BLaER1 (cell line): ENCODE measurements at regions not wholly inside any gene's neighbourhood (a gene's known extent, or its start where the extent isn't known, plus 50 kb on each side); places are given as distances from the start of the nearest gene placed in this dataset.
A peak's percentile ranks its signal among the peaks of the same experiment; 100 is the strongest.

Experiments used
- H3K27ac ChIP-seq: shearing (Covaris generic); formaldehyde crosslinking; 2 replicates; pipeline ENCODE4 v1.8.1; 2022
- H3K27me3 ChIP-seq: shearing (Covaris generic); formaldehyde crosslinking; 2 replicates; pipeline ENCODE4 v1.8.1; 2022
- H3K36me3 ChIP-seq: shearing (Covaris generic); formaldehyde crosslinking; 2 replicates; pipeline ENCODE4 v1.8.1; 2022
- H3K4me1 ChIP-seq: shearing (Covaris generic); formaldehyde crosslinking; 2 replicates; pipeline ENCODE4 v1.8.1; 2022
- H3K4me2 ChIP-seq: shearing (Covaris generic); formaldehyde crosslinking; 2 replicates; pipeline ENCODE4 v1.8.1; 2022
- H3K4me3 ChIP-seq: shearing (Covaris generic); formaldehyde crosslinking; 2 replicates; pipeline ENCODE4 v1.8.1; 2022
- H3K9ac ChIP-seq: shearing (Covaris generic); formaldehyde crosslinking; 2 replicates; pipeline ENCODE4 v1.8.1; 2022
- H3K9me3 ChIP-seq: shearing (Covaris generic); formaldehyde crosslinking; 2 replicates; pipeline ENCODE4 v1.8.1; 2022
- H4K20me1 ChIP-seq: shearing (Covaris generic); formaldehyde crosslinking; 2 replicates; pipeline ENCODE4 v1.8.1; 2022
- Cebpa-rat ChIP-seq: shearing (Covaris generic); IDR thresholded peaks from 2 replicates; pipeline ENCODE4 v1.8.1; 2022

DNA sequence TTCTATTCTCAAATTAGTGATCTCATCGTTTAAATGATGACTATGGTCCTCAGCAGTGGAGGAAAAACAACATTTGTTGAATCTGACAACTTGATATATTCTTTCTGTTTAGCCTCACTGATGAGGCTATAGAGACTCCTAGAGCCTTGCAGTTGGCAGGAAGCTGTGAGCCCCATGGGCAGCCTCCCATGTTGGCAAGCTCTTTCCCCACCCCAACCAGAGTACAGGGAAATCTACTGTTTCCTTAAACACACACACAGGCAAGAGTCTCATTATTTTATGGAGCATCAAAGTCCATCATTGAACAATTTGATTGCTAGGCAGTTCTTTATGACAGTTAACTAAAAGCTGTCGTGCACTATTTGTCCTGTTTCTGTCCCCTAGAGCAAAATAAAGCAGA is 498.2 kb upstream of the CITED2 start:
- no peaks in the 10 kb centered on the region for H4K20me1 ChIP-seq
- no peaks in the 10 kb centered on the region for H3K9me3 ChIP-seq
- no peak overlapping the region for H3K9ac ChIP-seq
- H3K27me3 ChIP-seq = no peaks in the 10 kb centered on the region
- no peak overlapping the region for H3K4me2 ChIP-seq
- TF ChIP-seq Cebpa-rat = no peak
- no peak overlapping the region for H3K27ac ChIP-seq
- H3K4me1 ChIP-seq = no peaks in the 10 kb centered on the region
- H3K4me3 ChIP-seq = no peak overlapping the region
- H3K36me3 ChIP-seq = no peaks in the 10 kb centered on the region

GRCh38 chr6:139871803-139872510 is 497.5 kb upstream of the CITED2 start:
- no peak overlapping the region for H3K4me3 ChIP-seq
- H4K20me1 ChIP-seq = no peaks in the 10 kb centered on the region
- no peaks in the 10 kb centered on the region for H3K27me3 ChIP-seq
- no peak overlapping the region for H3K4me2 ChIP-seq
- no peak overlapping the region for H3K27ac ChIP-seq
- no peak for TF ChIP-seq Cebpa-rat
- no peaks in the 10 kb centered on the region for H3K4me1 ChIP-seq
- no peak overlapping the region for H3K9ac ChIP-seq
- no peaks in the 10 kb centered on the region for H3K36me3 ChIP-seq
- H3K9me3 ChIP-seq = no peaks in the 10 kb centered on the region

DNA sequence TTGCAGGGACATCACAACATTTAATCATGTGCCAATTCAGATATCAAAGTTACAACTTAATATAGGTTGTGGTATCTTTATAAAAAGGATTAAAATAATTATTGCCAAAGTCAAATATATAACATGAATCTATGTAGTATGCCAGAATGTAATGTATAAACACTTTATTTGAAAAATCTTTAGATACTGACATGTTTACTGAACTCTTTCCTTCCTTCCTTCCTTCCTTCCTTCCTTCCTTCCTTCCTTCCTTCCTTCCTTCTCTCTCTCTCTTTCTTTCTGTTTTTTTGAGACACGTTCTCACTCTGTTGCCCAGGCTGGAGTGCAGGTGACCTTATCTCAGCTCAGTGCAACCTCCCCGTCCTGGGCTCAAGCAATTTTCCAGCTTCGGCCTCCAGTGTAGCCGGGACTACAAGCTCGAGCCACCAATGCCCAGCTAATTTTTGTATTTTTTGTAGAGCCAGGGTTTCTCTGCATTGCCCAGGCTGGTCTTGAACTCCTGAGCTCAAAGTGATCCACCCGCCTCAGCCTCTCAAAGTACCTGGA is 496.8 kb upstream of the CITED2 start:
- no peak overlapping the region for H3K4me3 ChIP-seq
- no peak overlapping the region for H3K9ac ChIP-seq
- no peak overlapping the region for H3K27ac ChIP-seq
- H3K4me2 ChIP-seq = no peak overlapping the region
- no peak for TF ChIP-seq Cebpa-rat
- H3K36me3 ChIP-seq = no peaks in the 10 kb centered on the region
- H3K27me3 ChIP-seq = no peaks in the 10 kb centered on the region
- H3K4me1 ChIP-seq = no peaks in the 10 kb centered on the region
- H4K20me1 ChIP-seq = no peaks in the 10 kb centered on the region
- H3K9me3 ChIP-seq = no peaks in the 10 kb centered on the region

GRCh38 chr6:139868576-139868975 is 494.1 kb upstream of the CITED2 start:
- no peaks in the 10 kb centered on the region for H4K20me1 ChIP-seq
- TF ChIP-seq Cebpa-rat = no peak
- H3K9me3 ChIP-seq = no peaks in the 10 kb centered on the region
- no peak overlapping the region for H3K4me2 ChIP-seq
- no peak overlapping the region for H3K27ac ChIP-seq
- no peak overlapping the region for H3K9ac ChIP-seq
- no peak overlapping the region for H3K4me3 ChIP-seq
- H3K36me3 ChIP-seq = no peaks in the 10 kb centered on the region
- no peaks in the 10 kb centered on the region for H3K4me1 ChIP-seq
- H3K27me3 ChIP-seq = no peaks in the 10 kb centered on the region

GRCh38 chr6:139863964-139864363 is 489.5 kb upstream of the CITED2 start:
- no peaks in the 10 kb centered on the region for H3K4me1 ChIP-seq
- no peaks in the 10 kb centered on the region for H3K27me3 ChIP-seq
- TF ChIP-seq Cebpa-rat = no peak
- H3K4me2 ChIP-seq = no peak overlapping the region
- H3K27ac ChIP-seq = no peak overlapping the region
- H3K36me3 ChIP-seq = no peaks in the 10 kb centered on the region
- no peaks in the 10 kb centered on the region for H4K20me1 ChIP-seq
- no peak overlapping the region for H3K9ac ChIP-seq
- H3K9me3 ChIP-seq = no peaks in the 10 kb centered on the region
- H3K4me3 ChIP-seq = no peak overlapping the region

GRCh38 chr6:139863346-139863745 is 488.9 kb upstream of the CITED2 start:
- Histone ChIP-seq H3K27me3 (no peaks in the 10 kb centered on the region), H3K4me3 (no peak overlapping the region), H3K4me1 (no peaks in the 10 kb centered on the region), H3K4me2 (no peak overlapping the region), H3K9ac (no peak overlapping the region), H4K20me1 (no peaks in the 10 kb centered on the region), H3K9me3 (no peaks in the 10 kb centered on the region), H3K27ac (no peak overlapping the region), H3K36me3 (no peaks in the 10 kb centered on the region)
- TF ChIP-seq Cebpa-rat = no peak

GRCh38 chr6:139862311-139862710 is 487.9 kb upstream of the CITED2 start:
- H3K9ac ChIP-seq = no peak overlapping the region
- H3K4me1 ChIP-seq = no peaks in the 10 kb centered on the region
- H3K4me3 ChIP-seq = no peak overlapping the region
- H3K9me3 ChIP-seq = no peaks in the 10 kb centered on the region
- no peaks in the 10 kb centered on the region for H3K27me3 ChIP-seq
- H4K20me1 ChIP-seq = no peaks in the 10 kb centered on the region
- H3K4me2 ChIP-seq = no peak overlapping the region
- H3K36me3 ChIP-seq = no peaks in the 10 kb centered on the region
- peak; percentile 53; the same call in 1 of the 2 replicates for TF ChIP-seq Cebpa-rat
- H3K27ac ChIP-seq = no peak overlapping the region

GRCh38 chr6:139860203-139860602 is 485.8 kb upstream of the CITED2 start:
- H3K4me3 ChIP-seq = no peak overlapping the region

DNA sequence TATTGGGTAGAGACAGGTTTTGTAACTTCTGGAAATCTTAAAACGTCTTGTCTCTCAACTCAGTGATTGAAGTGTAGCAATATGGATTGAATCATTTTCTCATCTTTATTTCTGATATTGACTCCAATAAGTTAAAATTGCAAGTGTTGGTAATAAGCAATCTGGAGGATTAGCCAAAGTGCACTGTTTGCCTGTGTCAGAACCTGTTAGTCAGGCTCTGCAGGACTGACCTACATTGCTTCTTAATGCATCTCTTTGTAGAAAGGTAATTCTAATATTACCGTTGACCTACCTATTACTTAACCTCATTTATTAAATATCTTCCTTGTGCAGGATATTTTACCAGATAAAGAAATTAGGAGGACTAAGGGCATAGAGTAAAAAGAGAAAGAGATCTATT is 484.0 kb upstream of the CITED2 start:
- Histone ChIP-seq H3K9ac (no peak overlapping the region), H3K9me3 (no peaks in the 10 kb centered on the region), H3K4me1 (no peaks in the 10 kb centered on the region), H4K20me1 (no peaks in the 10 kb centered on the region), H3K27me3 (no peaks in the 10 kb centered on the region), H3K4me3 (no peak overlapping the region), H3K36me3 (no peaks in the 10 kb centered on the region), H3K4me2 (no peak overlapping the region), H3K27ac (no peak overlapping the region)
- TF ChIP-seq Cebpa-rat = no peak

More at GRCh38 chr6:139860203-139860602, 485.8 kb upstream of the CITED2 start:
- no peak overlapping the region for H3K27ac ChIP-seq
- H3K9me3 ChIP-seq = no peaks in the 10 kb centered on the region
- no peaks in the 10 kb centered on the region for H3K4me1 ChIP-seq
- H3K9ac ChIP-seq = no peak overlapping the region
- H4K20me1 ChIP-seq = no peaks in the 10 kb centered on the region
- H3K27me3 ChIP-seq = no peaks in the 10 kb centered on the region
- H3K36me3 ChIP-seq = no peaks in the 10 kb centered on the region
- H3K4me2 ChIP-seq = no peak overlapping the region
- TF ChIP-seq Cebpa-rat = no peak

DNA sequence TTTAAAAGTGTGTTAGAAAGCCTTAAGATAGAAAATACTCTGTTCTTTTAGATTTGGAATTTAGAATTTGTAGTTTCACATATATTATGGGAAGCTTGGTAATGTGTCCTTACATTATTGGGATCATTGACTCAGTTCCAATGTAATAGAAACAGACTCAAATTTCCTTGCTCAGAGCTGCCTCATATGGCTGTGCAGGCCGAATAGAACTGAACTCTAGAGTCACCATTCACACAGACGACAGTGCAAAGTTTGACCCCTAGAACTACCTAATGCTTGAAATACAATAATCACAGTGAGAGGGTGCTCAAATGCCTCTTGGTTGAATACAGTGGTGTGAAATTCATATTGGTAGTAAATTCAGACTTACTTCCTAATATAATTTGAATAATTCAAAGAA is 482.7 kb upstream of the CITED2 start:
- no peak overlapping the region for H3K4me2 ChIP-seq
- H3K9ac ChIP-seq = no peak overlapping the region
- H3K36me3 ChIP-seq = no peaks in the 10 kb centered on the region
- H3K4me3 ChIP-seq = no peak overlapping the region
- no peak overlapping the region for H3K27ac ChIP-seq
- H3K27me3 ChIP-seq = no peaks in the 10 kb centered on the region
- no peaks in the 10 kb centered on the region for H3K4me1 ChIP-seq
- no peak for TF ChIP-seq Cebpa-rat
- no peaks in the 10 kb centered on the region for H4K20me1 ChIP-seq
- no peaks in the 10 kb centered on the region for H3K9me3 ChIP-seq

- Histone ChIP-seq H3K27me3 (no peaks in the 10 kb centered on the region), H3K9ac (no peak overlapping the region), H3K4me1 (no peaks in the 10 kb centered on the region), H3K4me3 (no peak overlapping the region), H3K27ac (no peak overlapping the region), H3K9me3 (no peaks in the 10 kb centered on the region), H4K20me1 (no peaks in the 10 kb centered on the region), H3K4me2 (no peak overlapping the region), H3K36me3 (no peaks in the 10 kb centered on the region)
- TF ChIP-seq Cebpa-rat = no peak
These were observed 482.1 kb upstream of the CITED2 start for GRCh38 chr6:139856562-139856961.
